DND-41 (cell line): ENCODE measurements at regions not wholly inside any gene's neighbourhood (a gene's known extent, or its start where the extent isn't known, plus 50 kb on each side); places are given as distances from the start of the nearest gene placed in this dataset.

Source experiments
- ATAC-seq: fragments of 200-7000 bp; cut with Tn5 transposase; 3 replicates; pipeline ENCODE4 v1.9.1; 2021; ENCODE audit warnings: low read depth; ENCODE audit not compliant: insufficient read depth
- DNase-seq: peaks from one replicate; pipeline ENCODE4 v3.0.0-alpha.2; 2020
- H2AFZ ChIP-seq: 2 replicates; pipeline ENCODE4 v1.6.0; 2012; ENCODE audit warnings: low read depth, low read length
- H3K27ac ChIP-seq: 2 replicates; pipeline ENCODE4 v1.5.1; 2012; ENCODE audit warnings: low read length, inconsistent platforms
- H3K27me3 ChIP-seq: fragments of 200-600 bp; sonication (generic); 2 replicates; pipeline ENCODE4 v1.6.0; 2012; ENCODE audit warnings: low read length, mild to moderate bottlenecking, inconsistent platforms; ENCODE audit not compliant: insufficient read depth, poor library complexity
- H3K36me3 ChIP-seq: 2 replicates; pipeline ENCODE4 v1.5.1; 2012; ENCODE audit warnings: low read length, inconsistent platforms; ENCODE audit not compliant: insufficient read depth
- H3K4me1 ChIP-seq: 2 replicates; pipeline ENCODE4 v1.5.1; 2012; ENCODE audit warnings: mild to moderate bottlenecking, low read length; ENCODE audit not compliant: insufficient read depth
- H3K4me2 ChIP-seq: 2 replicates; pipeline ENCODE4 v1.6.0; 2012; ENCODE audit warnings: mild to moderate bottlenecking, moderate library complexity, low read length, inconsistent platforms; ENCODE audit not compliant: insufficient read depth
- H3K4me3 ChIP-seq, 2 experiments: fragments of 200-600 bp in 1 of 2; shearing (Covaris generic) in 1 of 2; 2 replicates each; pipeline ENCODE4 v1.5.1; 2012 to 2016; ENCODE audit warnings: inconsistent platforms in 2 of 2, low read length in 2 of 2, mild to moderate bottlenecking in 2 of 2, low read depth in 1 of 2, moderate library complexity in 1 of 2
- H3K79me2 ChIP-seq: 2 replicates; pipeline ENCODE4 v1.6.0; 2012; ENCODE audit warnings: low read length, inconsistent platforms; ENCODE audit not compliant: insufficient read depth
- H3K9ac ChIP-seq: 2 replicates; pipeline ENCODE4 v1.6.0; 2012; ENCODE audit warnings: low read depth, mild to moderate bottlenecking, inconsistent platforms, low read length, moderate library complexity
- H3K9me3 ChIP-seq: 2 replicates; pipeline ENCODE4 v1.5.1; 2012; ENCODE audit warnings: low read length, moderate library complexity, mild to moderate bottlenecking, inconsistent platforms; ENCODE audit not compliant: insufficient read depth, severe bottlenecking
- H4K20me1 ChIP-seq: 2 replicates; pipeline ENCODE4 v1.6.0; 2012; ENCODE audit warnings: low read length; ENCODE audit not compliant: insufficient read depth
- EZH2 ChIP-seq: IDR thresholded peaks from 3 replicates; pipeline ENCODE4 v1.6.1; 2012; ENCODE audit warnings: borderline replicate concordance, low read depth, mild to moderate bottlenecking, moderate library complexity, low read length, inconsistent platforms; ENCODE audit not compliant: severe bottlenecking
- TF ChIP-seq, protein P1 (sequence below): IDR thresholded peaks from 2 replicates; pipeline ENCODE4 v1.5.1; 2012; ENCODE audit warnings: borderline replicate concordance, low read length, moderate library complexity, mild to moderate bottlenecking; ENCODE audit not compliant: poor library complexity, severe bottlenecking; ENCODE audit errors: extremely low read depth

- H3K27ac ChIP-seq: no peak overlapping the region
- DNase-seq (no peak), ATAC-seq (no peak)
- H3K4me3 ChIP-seq: no peak overlapping the region
- H3K79me2 ChIP-seq: no peaks in the 10 kb centered on the region
- H3K36me3 ChIP-seq: no peaks in the 10 kb centered on the region
- no peak overlapping the region for H3K9ac ChIP-seq
- no peaks in the 10 kb centered on the region for H3K27me3 ChIP-seq
- no peaks in the 10 kb centered on the region for H3K4me1 ChIP-seq
- no peaks in the 10 kb centered on the region for H4K20me1 ChIP-seq
- no peaks in the 10 kb centered on the region for H3K9me3 ChIP-seq
- TF ChIP-seq, protein P1, sequence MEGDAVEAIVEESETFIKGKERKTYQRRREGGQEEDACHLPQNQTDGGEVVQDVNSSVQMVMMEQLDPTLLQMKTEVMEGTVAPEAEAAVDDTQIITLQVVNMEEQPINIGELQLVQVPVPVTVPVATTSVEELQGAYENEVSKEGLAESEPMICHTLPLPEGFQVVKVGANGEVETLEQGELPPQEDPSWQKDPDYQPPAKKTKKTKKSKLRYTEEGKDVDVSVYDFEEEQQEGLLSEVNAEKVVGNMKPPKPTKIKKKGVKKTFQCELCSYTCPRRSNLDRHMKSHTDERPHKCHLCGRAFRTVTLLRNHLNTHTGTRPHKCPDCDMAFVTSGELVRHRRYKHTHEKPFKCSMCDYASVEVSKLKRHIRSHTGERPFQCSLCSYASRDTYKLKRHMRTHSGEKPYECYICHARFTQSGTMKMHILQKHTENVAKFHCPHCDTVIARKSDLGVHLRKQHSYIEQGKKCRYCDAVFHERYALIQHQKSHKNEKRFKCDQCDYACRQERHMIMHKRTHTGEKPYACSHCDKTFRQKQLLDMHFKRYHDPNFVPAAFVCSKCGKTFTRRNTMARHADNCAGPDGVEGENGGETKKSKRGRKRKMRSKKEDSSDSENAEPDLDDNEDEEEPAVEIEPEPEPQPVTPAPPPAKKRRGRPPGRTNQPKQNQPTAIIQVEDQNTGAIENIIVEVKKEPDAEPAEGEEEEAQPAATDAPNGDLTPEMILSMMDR: no peak
- no peak for TF ChIP-seq EZH2
- H2AFZ ChIP-seq: no peak overlapping the region
- H3K4me2 ChIP-seq: no peak overlapping the region
These were observed 120.3 kb upstream of the CADPS start for GRCh38 chr3:62995530-62995929.

DNA sequence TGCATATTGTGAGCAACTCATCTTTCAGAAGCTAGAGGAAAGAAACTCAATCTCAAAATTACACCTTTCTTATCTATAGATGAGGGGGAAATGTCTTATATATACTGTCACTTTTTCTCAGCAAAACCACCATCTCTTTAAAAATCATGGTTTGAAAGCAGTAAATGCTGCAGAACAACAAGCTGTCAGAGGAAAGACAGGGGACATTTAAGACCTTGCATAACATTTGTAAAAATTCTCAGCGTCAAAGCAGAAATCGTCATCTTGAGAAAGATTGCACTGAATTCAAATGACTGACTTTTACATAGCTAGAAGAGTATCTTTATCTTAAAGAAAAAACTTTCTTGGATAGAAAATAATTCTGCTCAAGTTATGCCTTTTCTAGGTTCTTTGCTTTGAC lies 122.2 kb upstream of the CADPS start:
- Histone ChIP-seq H3K4me1 (no peaks in the 10 kb centered on the region), H4K20me1 (no peaks in the 10 kb centered on the region), H2AFZ (no peak overlapping the region), H3K27ac (no peak overlapping the region), H3K27me3 (no peaks in the 10 kb centered on the region), H3K4me3 (no peak overlapping the region), H3K9me3 (no peaks in the 10 kb centered on the region), H3K36me3 (no peaks in the 10 kb centered on the region), H3K4me2 (no peak overlapping the region), H3K9ac (no peak overlapping the region), H3K79me2 (no peaks in the 10 kb centered on the region)
- DNase-seq (no peak), ATAC-seq (no peak)
- TF ChIP-seq, protein P1: no peak
- TF ChIP-seq EZH2: no peak

DNA sequence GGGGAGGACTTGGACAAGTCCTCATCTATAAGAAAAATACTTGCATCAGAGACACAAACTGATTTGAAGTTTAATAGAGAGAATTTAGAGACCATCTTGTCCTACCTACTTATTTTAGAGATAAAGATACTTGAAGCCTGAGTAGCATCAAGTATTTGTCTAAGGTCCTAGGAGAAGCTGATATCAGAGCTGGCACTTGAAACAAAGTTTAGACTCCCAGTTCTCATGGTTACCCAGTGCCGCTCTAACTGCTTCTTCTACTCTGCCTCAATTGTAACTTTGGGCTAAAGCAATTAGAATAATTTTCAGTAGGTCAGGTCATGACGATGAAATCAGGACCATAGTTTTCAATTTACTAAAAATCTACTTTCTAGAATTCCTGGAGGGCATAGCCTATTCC lies 123.9 kb upstream of the CADPS start:
- no peaks in the 10 kb centered on the region for H4K20me1 ChIP-seq
- H3K4me3 ChIP-seq: no peak overlapping the region
- TF ChIP-seq, protein P1: no peak
- TF ChIP-seq EZH2: no peak
- no peaks in the 10 kb centered on the region for H3K27me3 ChIP-seq
- no peak overlapping the region for H3K9ac ChIP-seq
- no peak for DNase-seq
- no peak for ATAC-seq
- no peaks in the 10 kb centered on the region for H3K9me3 ChIP-seq
- H3K36me3 ChIP-seq: no peaks in the 10 kb centered on the region
- no peak overlapping the region for H3K27ac ChIP-seq
- H2AFZ ChIP-seq: no peak overlapping the region
- H3K79me2 ChIP-seq: no peaks in the 10 kb centered on the region
- H3K4me2 ChIP-seq: no peak overlapping the region
- no peaks in the 10 kb centered on the region for H3K4me1 ChIP-seq

- H3K4me2 ChIP-seq: no peak overlapping the region
- H3K27me3 ChIP-seq: no peaks in the 10 kb centered on the region
- H3K9ac ChIP-seq: no peak overlapping the region
- no peaks in the 10 kb centered on the region for H3K9me3 ChIP-seq
- H3K4me3 ChIP-seq: no peak overlapping the region
- no peak for ATAC-seq
- H3K27ac ChIP-seq: no peak overlapping the region
- H3K4me1 ChIP-seq: no peaks in the 10 kb centered on the region
- H3K79me2 ChIP-seq: no peaks in the 10 kb centered on the region
- H4K20me1 ChIP-seq: no peaks in the 10 kb centered on the region
- no peak for DNase-seq
- H2AFZ ChIP-seq: no peak overlapping the region
- H3K36me3 ChIP-seq: no peaks in the 10 kb centered on the region
- TF ChIP-seq, protein P1: no peak
- no peak for TF ChIP-seq EZH2
These were observed 124.6 kb upstream of the CADPS start for GRCh38 chr3:62999791-63000190.
